GM12878 (cell line): ENCODE measurements at regions not wholly inside any gene's neighbourhood (a gene's known extent, or its start where the extent isn't known, plus 50 kb on each side); places are given as distances from the start of the nearest gene placed in this dataset.

Experiments used
- ATAC-seq: fragments of 200-7000 bp; cut with Tn5 transposase; 3 replicates; pipeline ENCODE4 v1.9.1; 2020; ENCODE audit warnings: mild to moderate bottlenecking, moderate library complexity
- BruUV-seq: library from RNA; stranded (reverse); fragments of 400-500 nt; replicated peaks from 2 replicates; lab custom pipeline; 2021; lab: Mats Ljungman, UMichigan
- CTCF ChIA-PET: fragments of 300-600 bp; sonication (Branson Sonifier 250); formaldehyde crosslinking; extraction: SDS; loops from one replicate; lab custom pipeline; 2021; ENCODE audit warnings: inconsistent platforms; lab: Yijun Ruan, JAX
- POLR2A ChIA-PET: fragments of 350-600 bp; formaldehyde crosslinking; extraction: SDS; loops from one replicate; lab custom pipeline; 2021; ENCODE audit warnings: inconsistent platforms; lab: Charles Lee
- RAD21 ChIA-PET: fragments of 300-600 bp; sonication (Branson Sonifier 250); formaldehyde crosslinking; loops from one replicate; lab custom pipeline; 2023; ENCODE audit warnings: antibody characterized with exemption; ENCODE audit not compliant: unreplicated experiment; lab: Charles Lee
- SMC1A ChIA-PET: fragments of 300-600 bp; sonication (Branson Sonifier 250); formaldehyde crosslinking; loops from one replicate; lab custom pipeline; 2023; ENCODE audit not compliant: unreplicated experiment, uncharacterized antibody; lab: Charles Lee
- DNase-seq: peaks from one replicate; pipeline ENCODE4 v3.0.0-alpha.2; 2011; ENCODE audit warnings: low read depth, low spot score
- FAIRE-seq: peaks from 3 replicates; lab custom pipeline; 2011; peaks lifted over from hg19 to GRCh38; lab: Jason Lieb, UNC
- H2AFZ ChIP-seq: 2 replicates; pipeline ENCODE4 v1.6.0; 2011; ENCODE audit warnings: low read depth, low read length, control low read depth; ENCODE audit not compliant: control insufficient read depth
- H3K27ac ChIP-seq: 2 replicates; pipeline ENCODE4 v1.5.1; 2011; ENCODE audit warnings: control low read depth; ENCODE audit not compliant: control insufficient read depth, insufficient read depth
- H3K27me3 ChIP-seq, 2 experiments: replicated peaks in 1 of 2; 2 replicates each; pipeline versions ENCODE4 v1.6.0 to v1.6.1; 2011; ENCODE audit warnings: low read length in 1 of 2; ENCODE audit not compliant: control insufficient read depth in 2 of 2, insufficient read depth in 2 of 2
- H3K36me3 ChIP-seq, 2 experiments: 2 replicates each; pipeline ENCODE4 v1.5.1; 2011; ENCODE audit warnings: low read length in 1 of 2; ENCODE audit not compliant: control insufficient read depth in 2 of 2, insufficient read depth in 2 of 2
- H3K4me1 ChIP-seq: 2 replicates; pipeline ENCODE4 v1.6.1; 2011; ENCODE audit warnings: mild to moderate bottlenecking, low read length, moderate library complexity, mixed read lengths; ENCODE audit not compliant: control insufficient read depth, insufficient read depth
- H3K4me2 ChIP-seq: 2 replicates; pipeline ENCODE4 v1.6.0; 2011; ENCODE audit warnings: control low read depth; ENCODE audit not compliant: control insufficient read depth, insufficient read depth
- H3K4me3 ChIP-seq: fragments of 200-600 bp; sonication (generic); 2 replicates; pipeline ENCODE4 v1.5.1; 2016
- H3K79me2 ChIP-seq: 2 replicates; pipeline ENCODE4 v1.6.0; 2011; ENCODE audit warnings: low read length; ENCODE audit not compliant: control insufficient read depth, insufficient read depth
- H3K9ac ChIP-seq: 2 replicates; pipeline ENCODE4 v1.8.0; 2011; ENCODE audit warnings: low read length, control low read depth, mixed read lengths; ENCODE audit not compliant: control insufficient read depth, insufficient read depth
- H3K9me3 ChIP-seq: replicated peaks from 3 replicates; pipeline ENCODE4 v1.5.1; 2011; ENCODE audit warnings: mild to moderate bottlenecking, low read length; ENCODE audit not compliant: control insufficient read depth, insufficient read depth
- H4K20me1 ChIP-seq: 2 replicates; pipeline ENCODE4 v1.6.0; 2011; ENCODE audit not compliant: control insufficient read depth, insufficient read depth
- CBFB ChIP-seq: IDR thresholded peaks from 2 replicates; pipeline ENCODE4 v1.6.1; 2016; ENCODE audit warnings: antibody characterized with exemption, low read depth
- IKZF1 ChIP-seq: fragments of 450-650 bp; conservative IDR thresholded peaks from 2 replicates; pipeline ENCODE4 v1.6.1; 2017; ENCODE audit warnings: antibody characterized with exemption, mild to moderate bottlenecking
- KDM1A ChIP-seq: fragments of 200-600 bp; sonication (generic); IDR thresholded peaks from 2 replicates; pipeline ENCODE4 v1.6.1; 2016; ENCODE audit warnings: borderline replicate concordance
- LARP7 ChIP-seq: fragments of 450-650 bp; IDR thresholded peaks from 2 replicates; pipeline ENCODE4 v1.6.1; 2017; ENCODE audit warnings: mild to moderate bottlenecking
- NFXL1 ChIP-seq: fragments of 450-650 bp; IDR thresholded peaks from 2 replicates; pipeline ENCODE4 v1.6.1; 2017; ENCODE audit warnings: antibody characterized with exemption, mild to moderate bottlenecking, borderline replicate concordance
- POLR2AphosphoS5 ChIP-seq: IDR thresholded peaks from 2 replicates; pipeline ENCODE4 v1.6.1; 2011; ENCODE audit warnings: mild to moderate bottlenecking, low read length, inconsistent platforms
- ZNF384 ChIP-seq: IDR thresholded peaks from 2 replicates; pipeline ENCODE4 v1.6.1; 2012; ENCODE audit warnings: low read depth, mild to moderate bottlenecking, low read length, improper control_type of control experiment, borderline replicate concordance
- WGBS: methylation state at CpG from one replicate; pipeline ENCODE4 v1.1.6; 2016; ENCODE audit warnings: low lambda C conversion rate; ENCODE audit not compliant: insufficient replicate concordance, insufficient coverage; ENCODE audit errors: missing lambda C conversion rate; 5-methylcytosine and 5-hydroxymethylcytosine counted together
- in situ Hi-C: fragments of 300-500 bp; cut with MboI; formaldehyde crosslinking; loops from 9 replicates; pipeline ENCODE4 v1.14.3; 2018; ENCODE audit warnings: mixed read lengths
- intact Hi-C: fragments of 100-400 bp; cut with micrococcal nuclease; formaldehyde crosslinking; loops from one replicate; pipeline ENCODE4 v1.14.2; 2022; ENCODE audit not compliant: unreplicated experiment
- TF ChIP-seq, protein P1 (sequence below): IDR thresholded peaks from 2 replicates; pipeline ENCODE4 v1.6.1; 2011; ENCODE audit warnings: borderline replicate concordance, low read depth, mild to moderate bottlenecking, moderate library complexity, low read length; ENCODE audit not compliant: insufficient read depth, poor library complexity, severe bottlenecking

- DNase-seq (no peak), FAIRE-seq (no peak), ATAC-seq (no peak)
- SMC1A ChIA-PET, result interaction anchor here (1.0 kb wide), 1 partner anchor 87 kb away, joined by 3 read pairs; no protein-coding TSS in a partner anchor
- H3K4me1 ChIP-seq, result peaks cover 7% of the 10 kb centered on the region; the same call in 1 of the 2 replicates
- CTCF ChIA-PET, result interaction anchor here (0.7 kb wide), 1 partner anchor 20 kb away, joined by 3 read pairs; no protein-coding TSS in a partner anchor
- H3K79me2 ChIP-seq, result no peaks in the 10 kb centered on the region
- H3K27me3 ChIP-seq, result no peaks in the 10 kb centered on the region
- POLR2A ChIA-PET, result no interaction called here
- H3K9ac ChIP-seq, result no peak overlapping the region
- no TSS peak for BruUV-seq
- RAD21 ChIA-PET, result no interaction called here
- intact Hi-C loops (no loop called here), in situ Hi-C loops (no loop called here)
- no peaks in the 10 kb centered on the region for H4K20me1 ChIP-seq
- no peak overlapping the region for H3K4me3 ChIP-seq
- no peaks in the 10 kb centered on the region for H3K36me3 ChIP-seq
- TF ChIP-seq POLR2AphosphoS5 (no peak), NFXL1 (no peak), ZNF384 (no peak), KDM1A (no peak), CBFB (no peak), LARP7 (no peak), IKZF1 (no peak)
- TF ChIP-seq, protein P1, sequence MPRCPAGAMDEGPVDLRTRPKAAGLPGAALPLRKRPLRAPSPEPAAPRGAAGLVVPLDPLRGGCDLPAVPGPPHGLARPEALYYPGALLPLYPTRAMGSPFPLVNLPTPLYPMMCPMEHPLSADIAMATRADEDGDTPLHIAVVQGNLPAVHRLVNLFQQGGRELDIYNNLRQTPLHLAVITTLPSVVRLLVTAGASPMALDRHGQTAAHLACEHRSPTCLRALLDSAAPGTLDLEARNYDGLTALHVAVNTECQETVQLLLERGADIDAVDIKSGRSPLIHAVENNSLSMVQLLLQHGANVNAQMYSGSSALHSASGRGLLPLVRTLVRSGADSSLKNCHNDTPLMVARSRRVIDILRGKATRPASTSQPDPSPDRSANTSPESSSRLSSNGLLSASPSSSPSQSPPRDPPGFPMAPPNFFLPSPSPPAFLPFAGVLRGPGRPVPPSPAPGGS, result no peak
- 64% methylated on average over 5 of the region's 6 CpGs for WGBS
- H3K4me2 ChIP-seq, result no peak overlapping the region
- no peak overlapping the region for H2AFZ ChIP-seq
- H3K27ac ChIP-seq, result no peak overlapping the region
- H3K9me3 ChIP-seq, result no peaks in the 10 kb centered on the region
These were observed 296.2 kb upstream of the ANO3 start for GRCh38 chr11:26035696-26036095.
